Colonic mucosa (tissue), 4 donors: ENCODE measurements at regions not wholly inside any gene's neighbourhood (a gene's known extent, or its start where the extent isn't known, plus 50 kb on each side); places are given as distances from the start of the nearest gene placed in this dataset.

Experiments
- DNase-seq: peaks from one replicate; pipeline ENCODE4 v3.0.0-alpha.2; 2020
- H3K27ac ChIP-seq: fragments of 200-600 bp; one replicate; pipeline ENCODE4 v1.8.0; 2021
- H3K27me3 ChIP-seq: fragments of 200-600 bp; one replicate; pipeline ENCODE4 v1.8.0; 2021
- H3K36me3 ChIP-seq: fragments of 200-600 bp; one replicate; pipeline ENCODE4 v1.8.0; 2021
- H3K4me1 ChIP-seq: fragments of 200-600 bp; one replicate; pipeline ENCODE4 v1.8.0; 2021; ENCODE audit warnings: mild to moderate bottlenecking
- H3K4me3 ChIP-seq: fragments of 200-600 bp; one replicate; pipeline ENCODE4 v1.8.0; 2021
- H3K9ac ChIP-seq, 2 donors: one replicate each; pipeline ENCODE4 v1.7.0; 2013; ENCODE audit warnings: control low read depth in 2 of 2, low read depth in 2 of 2, low read length in 2 of 2
- H3K9me3 ChIP-seq: fragments of 200-600 bp; one replicate; pipeline ENCODE4 v1.8.0; 2021
- intact Hi-C: fragments of 100-400 bp; cut with DNase I; formaldehyde crosslinking; loops from one replicate; pipeline ENCODE4 v1.14.1; 2022
- TF ChIP-seq, protein P1 (sequence below): fragments of 200-600 bp; IDR thresholded peaks from one replicate; pipeline ENCODE4 v1.8.0; 2022; ENCODE audit warnings: antibody characterized with exemption, mild to moderate bottlenecking
- donor health status: healthy.
- donor health status: DM: no; HTN: no; CAD: no.
- donor health status: DM: no; HTN: no; CAD: no.

DNA sequence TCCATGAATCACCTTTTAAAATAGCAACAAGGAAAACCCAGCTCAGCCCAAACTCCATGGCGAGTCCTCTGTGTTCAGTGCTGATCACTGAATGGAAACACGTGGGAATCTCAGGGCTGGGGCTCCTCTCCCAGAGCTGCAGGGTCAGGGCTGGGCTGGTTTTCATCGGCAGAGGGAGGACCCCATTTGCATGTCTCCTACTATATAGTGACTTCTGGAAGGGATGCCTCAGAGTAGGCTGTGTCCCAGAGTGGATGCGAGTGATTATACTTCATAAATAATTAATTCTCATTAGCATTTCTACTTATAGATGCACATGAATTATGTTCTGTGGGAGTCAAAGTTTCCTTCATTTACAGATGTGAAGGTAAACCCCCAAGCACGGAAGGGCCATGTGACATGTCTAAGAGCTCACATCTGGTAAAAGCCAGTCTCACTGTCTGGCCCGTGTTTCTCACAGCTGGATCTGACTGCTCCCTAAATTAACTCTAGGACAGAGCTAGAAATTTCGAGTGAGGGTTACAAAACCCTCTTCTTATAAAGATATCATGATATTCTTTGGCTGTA, 685.0 kb downstream of the TMEM121 start:
- H3K4me1 ChIP-seq = no peaks in the 10 kb centered on the region
- no peaks in the 10 kb centered on the region for H3K27me3 ChIP-seq
- no peaks in the 10 kb centered on the region for H3K36me3 ChIP-seq
- H3K4me3 ChIP-seq = no peak overlapping the region
- H3K9ac ChIP-seq = no peak overlapping the region
- no peak overlapping the region for H3K27ac ChIP-seq
- TF ChIP-seq, protein P1, sequence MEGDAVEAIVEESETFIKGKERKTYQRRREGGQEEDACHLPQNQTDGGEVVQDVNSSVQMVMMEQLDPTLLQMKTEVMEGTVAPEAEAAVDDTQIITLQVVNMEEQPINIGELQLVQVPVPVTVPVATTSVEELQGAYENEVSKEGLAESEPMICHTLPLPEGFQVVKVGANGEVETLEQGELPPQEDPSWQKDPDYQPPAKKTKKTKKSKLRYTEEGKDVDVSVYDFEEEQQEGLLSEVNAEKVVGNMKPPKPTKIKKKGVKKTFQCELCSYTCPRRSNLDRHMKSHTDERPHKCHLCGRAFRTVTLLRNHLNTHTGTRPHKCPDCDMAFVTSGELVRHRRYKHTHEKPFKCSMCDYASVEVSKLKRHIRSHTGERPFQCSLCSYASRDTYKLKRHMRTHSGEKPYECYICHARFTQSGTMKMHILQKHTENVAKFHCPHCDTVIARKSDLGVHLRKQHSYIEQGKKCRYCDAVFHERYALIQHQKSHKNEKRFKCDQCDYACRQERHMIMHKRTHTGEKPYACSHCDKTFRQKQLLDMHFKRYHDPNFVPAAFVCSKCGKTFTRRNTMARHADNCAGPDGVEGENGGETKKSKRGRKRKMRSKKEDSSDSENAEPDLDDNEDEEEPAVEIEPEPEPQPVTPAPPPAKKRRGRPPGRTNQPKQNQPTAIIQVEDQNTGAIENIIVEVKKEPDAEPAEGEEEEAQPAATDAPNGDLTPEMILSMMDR = no peak
- DNase-seq = no peak
- intact Hi-C loops = no loop called here
- no peaks in the 10 kb centered on the region for H3K9me3 ChIP-seq

DNA sequence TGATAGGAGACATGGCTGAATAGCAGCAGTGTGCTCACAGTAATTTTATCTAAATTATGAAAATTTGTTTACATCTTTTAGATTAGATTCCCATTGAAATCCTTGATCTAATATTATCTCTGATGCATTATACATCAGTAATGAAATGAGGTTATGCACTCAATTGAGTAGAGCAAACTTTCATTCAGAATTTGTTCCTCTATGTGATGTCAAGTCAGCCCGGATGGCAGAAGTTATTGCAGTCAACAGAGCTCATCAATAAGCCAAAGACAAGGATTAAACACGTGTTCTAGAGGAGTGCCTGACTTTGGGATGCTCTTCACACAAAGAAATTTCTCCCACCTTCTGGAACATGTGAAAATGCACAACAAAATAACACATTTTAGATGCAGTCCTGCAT, 688.8 kb downstream of the TMEM121 start:
- DNase-seq = no peak
- no peak overlapping the region for H3K27ac ChIP-seq
- no peaks in the 10 kb centered on the region for H3K9me3 ChIP-seq
- no peaks in the 10 kb centered on the region for H3K27me3 ChIP-seq
- H3K36me3 ChIP-seq = no peaks in the 10 kb centered on the region
- no peak overlapping the region for H3K9ac ChIP-seq
- no peak overlapping the region for H3K4me3 ChIP-seq
- intact Hi-C loops = no loop called here
- no peaks in the 10 kb centered on the region for H3K4me1 ChIP-seq
- TF ChIP-seq, protein P1 = no peak

DNA sequence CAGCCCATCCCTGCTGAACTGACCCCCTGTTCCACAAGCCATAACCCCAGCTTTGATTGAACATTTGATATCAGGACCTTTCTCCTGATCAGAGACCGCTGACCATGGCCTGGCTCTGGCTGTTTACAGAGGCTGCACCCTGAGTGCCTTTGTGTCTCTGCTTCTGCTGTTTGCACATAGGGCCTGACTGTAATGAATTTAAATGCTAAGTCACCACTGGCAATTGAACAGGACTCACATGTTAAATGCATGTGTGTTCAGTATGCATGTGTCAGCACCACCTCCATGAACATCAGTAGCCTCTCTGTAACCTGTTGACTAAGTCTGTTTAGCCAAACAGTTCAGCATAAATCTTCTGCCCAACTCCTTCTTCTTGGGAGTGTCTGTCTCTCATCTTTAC, 690.3 kb downstream of the TMEM121 start:
- H3K4me1 ChIP-seq = no peaks in the 10 kb centered on the region
- H3K9me3 ChIP-seq = no peaks in the 10 kb centered on the region
- no peak overlapping the region for H3K9ac ChIP-seq
- no peak for DNase-seq
- TF ChIP-seq, protein P1 = no peak
- no peak overlapping the region for H3K27ac ChIP-seq
- H3K4me3 ChIP-seq = no peak overlapping the region
- intact Hi-C loops = no loop called here
- no peaks in the 10 kb centered on the region for H3K36me3 ChIP-seq
- no peaks in the 10 kb centered on the region for H3K27me3 ChIP-seq

DNA sequence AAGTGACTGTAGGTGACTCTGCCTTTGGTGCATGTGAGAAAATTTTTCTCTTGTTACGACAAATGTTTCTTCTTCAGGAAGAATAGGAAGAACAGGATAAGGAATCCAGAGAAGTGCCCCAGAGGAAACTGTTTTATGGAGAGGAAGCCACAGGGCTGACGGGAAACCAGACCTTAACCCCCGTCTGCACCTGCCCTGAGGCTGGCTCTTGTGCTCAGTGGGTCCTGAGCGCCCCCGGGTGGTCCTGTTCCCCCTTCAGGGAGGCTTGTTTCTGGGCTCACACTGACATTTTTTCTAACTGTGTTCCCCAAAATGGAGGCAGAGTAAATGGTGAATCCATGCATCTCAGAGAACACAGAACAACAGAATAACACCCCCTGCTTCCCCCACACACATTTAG, 691.8 kb downstream of the TMEM121 start:
- Histone ChIP-seq H3K27me3 (no peaks in the 10 kb centered on the region), H3K27ac (no peak overlapping the region), H3K4me1 (no peaks in the 10 kb centered on the region), H3K36me3 (no peaks in the 10 kb centered on the region), H3K9me3 (no peaks in the 10 kb centered on the region), H3K4me3 (no peak overlapping the region), H3K9ac (no peak overlapping the region)
- DNase-seq = no peak
- TF ChIP-seq, protein P1 = no peak
- intact Hi-C loops = no loop called here

DNA sequence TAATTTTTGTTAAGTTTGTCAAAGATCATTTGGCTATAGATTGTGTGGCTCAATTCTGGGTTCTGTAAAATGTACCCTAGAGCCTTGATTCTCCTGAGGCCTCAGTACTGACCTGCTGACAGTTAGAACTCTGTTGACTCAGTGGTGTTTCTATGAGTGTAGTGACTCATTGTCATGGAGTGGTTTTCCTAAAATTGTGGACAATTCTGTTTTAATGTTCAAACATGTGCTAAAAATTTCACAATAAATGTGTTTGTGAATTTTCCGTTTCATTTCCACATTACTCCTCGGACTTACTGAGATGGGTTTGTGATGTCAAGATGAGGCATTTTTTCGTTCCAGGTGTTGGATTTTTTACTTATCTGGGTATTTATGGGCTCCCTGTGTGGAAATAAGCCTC, 695.9 kb downstream of the TMEM121 start:
- TF ChIP-seq, protein P1 = no peak
- Histone ChIP-seq H3K4me3 (no peak overlapping the region), H3K9ac (no peak overlapping the region), H3K9me3 (no peaks in the 10 kb centered on the region), H3K27ac (no peak overlapping the region), H3K36me3 (no peaks in the 10 kb centered on the region), H3K4me1 (no peaks in the 10 kb centered on the region), H3K27me3 (no peaks in the 10 kb centered on the region)
- intact Hi-C loops = no loop called here
- no peak for DNase-seq
